ENCODE measurements at regions not wholly inside any gene's neighbourhood (a gene's known extent, or its start where the extent isn't known, plus 50 kb on each side); places are given as distances from the start of the nearest gene placed in this dataset.

GRCh38 chr15:37252530-37252929 lies 152.2 kb upstream of the MEIS2 start:
- TF ChIP-seq CTCF (conservative IDR thresholded peaks at IDR 0.05 in 1 of 2, IDR thresholded peaks at IDR 0.05 in 1 of 2; ENCODE audit: extremely low read depth in 1 of 2, insufficient read depth in 1 of 2, low read depth in 1 of 2, low read length in 2 of 2) (no peak), EZH2 (IDR thresholded peaks at IDR 0.05; ENCODE audit: borderline replicate concordance, low read length) (no peak)

Data from mammary epithelial cell (primary cell).